Peyer's patch (tissue), 4 donors: ENCODE measurements at regions not wholly inside any gene's neighbourhood (a gene's known extent, or its start where the extent isn't known, plus 50 kb on each side); places are given as distances from the start of the nearest gene placed in this dataset.

Source experiments
- CTCF ChIP-seq, 6 experiments: fragments of 450-650 bp in 4 of 6; fragments of 200-600 bp in 2 of 6; sonication (generic) in 1 of 6; IDR thresholded peaks; one replicate each; pipeline ENCODE4 v1.5.1; 2017 to 2019; ENCODE audit warnings: antibody characterized with exemption in 6 of 6, mild to moderate bottlenecking in 3 of 6, moderate library complexity in 1 of 6
- POLR2A ChIP-seq, 2 donors: fragments of 450-650 bp; IDR thresholded peaks; one replicate each; pipeline ENCODE4 v1.5.1; 2017; ENCODE audit warnings: antibody characterized with exemption in 2 of 2, mild to moderate bottlenecking in 2 of 2, moderate library complexity in 2 of 2

GRCh38 chr2:230648356-230648755, 64.3 kb upstream of the CAB39 start:
- no peak for TF ChIP-seq CTCF (IDR thresholded peaks at IDR 0.05)
- TF ChIP-seq POLR2A (IDR thresholded peaks at IDR 0.05), result no peak
